ENCODE measurements at regions not wholly inside any gene's neighbourhood (a gene's known extent, or its start where the extent isn't known, plus 50 kb on each side); places are given as distances from the start of the nearest gene placed in this dataset.

DNA sequence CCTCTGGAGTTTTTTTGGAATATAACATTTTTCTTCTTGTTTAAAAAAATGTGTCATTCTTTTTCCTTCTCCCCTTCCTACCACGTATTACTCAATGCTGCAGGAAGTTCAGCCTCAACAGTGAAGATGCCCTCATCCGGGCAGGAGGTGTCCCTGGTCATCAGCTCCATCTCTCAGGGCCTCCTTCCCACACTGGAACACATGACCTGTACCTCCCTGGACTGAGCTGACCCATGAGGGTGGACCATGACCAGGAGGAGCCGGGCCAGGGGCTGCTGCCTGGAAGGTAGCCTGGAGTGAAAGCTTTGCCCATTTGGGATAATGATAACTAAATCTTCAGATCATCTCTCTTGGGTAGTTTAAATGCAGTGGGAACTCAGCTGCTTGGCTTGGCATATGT lies 316.5 kb upstream of the ZMIZ1 start:
- TF ChIP-seq, protein P1, sequence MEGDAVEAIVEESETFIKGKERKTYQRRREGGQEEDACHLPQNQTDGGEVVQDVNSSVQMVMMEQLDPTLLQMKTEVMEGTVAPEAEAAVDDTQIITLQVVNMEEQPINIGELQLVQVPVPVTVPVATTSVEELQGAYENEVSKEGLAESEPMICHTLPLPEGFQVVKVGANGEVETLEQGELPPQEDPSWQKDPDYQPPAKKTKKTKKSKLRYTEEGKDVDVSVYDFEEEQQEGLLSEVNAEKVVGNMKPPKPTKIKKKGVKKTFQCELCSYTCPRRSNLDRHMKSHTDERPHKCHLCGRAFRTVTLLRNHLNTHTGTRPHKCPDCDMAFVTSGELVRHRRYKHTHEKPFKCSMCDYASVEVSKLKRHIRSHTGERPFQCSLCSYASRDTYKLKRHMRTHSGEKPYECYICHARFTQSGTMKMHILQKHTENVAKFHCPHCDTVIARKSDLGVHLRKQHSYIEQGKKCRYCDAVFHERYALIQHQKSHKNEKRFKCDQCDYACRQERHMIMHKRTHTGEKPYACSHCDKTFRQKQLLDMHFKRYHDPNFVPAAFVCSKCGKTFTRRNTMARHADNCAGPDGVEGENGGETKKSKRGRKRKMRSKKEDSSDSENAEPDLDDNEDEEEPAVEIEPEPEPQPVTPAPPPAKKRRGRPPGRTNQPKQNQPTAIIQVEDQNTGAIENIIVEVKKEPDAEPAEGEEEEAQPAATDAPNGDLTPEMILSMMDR (IDR thresholded peaks at IDR 0.05; ENCODE audit: low read length): no peak
- no peak for TF ChIP-seq EZH2 (IDR thresholded peaks at IDR 0.05; ENCODE audit: borderline replicate concordance, low read length)
